H9 (cell line): ENCODE measurements at regions not wholly inside any gene's neighbourhood (a gene's known extent, or its start where the extent isn't known, plus 50 kb on each side); places are given as distances from the start of the nearest gene placed in this dataset.

Experiments
- DNase-seq: peaks from one replicate; pipeline ENCODE4 v3.0.0-alpha.2; 2017
- H2AFZ ChIP-seq: one replicate; pipeline ENCODE4 v1.6.1; 2013; ENCODE audit warnings: mild to moderate bottlenecking, low read length, control low read depth, moderate library complexity
- H2AK5ac ChIP-seq: 2 replicates; pipeline ENCODE4 v1.6.1; 2013; ENCODE audit warnings: low read length, control low read depth, mixed read lengths; ENCODE audit not compliant: insufficient read length
- H2BK120ac ChIP-seq: one replicate; pipeline ENCODE4 v1.6.1; 2013; ENCODE audit warnings: low read depth, mild to moderate bottlenecking, low read length, control low read depth, inconsistent platforms; ENCODE audit not compliant: poor library complexity, severe bottlenecking
- H2BK12ac ChIP-seq: 2 replicates; pipeline ENCODE4 v1.6.1; 2013; ENCODE audit warnings: low read length, control low read depth, mixed read lengths, low read depth; ENCODE audit not compliant: insufficient read length
- H2BK15ac ChIP-seq: 2 replicates; pipeline ENCODE4 v1.6.1; 2013; ENCODE audit warnings: low read depth, low read length, control low read depth
- H2BK20ac ChIP-seq: one replicate; pipeline ENCODE4 v1.6.1; 2013; ENCODE audit warnings: low read depth, mild to moderate bottlenecking, low read length, control low read depth, inconsistent platforms; ENCODE audit not compliant: poor library complexity, severe bottlenecking
- H2BK5ac ChIP-seq: 2 replicates; pipeline ENCODE4 v1.6.1; 2013; ENCODE audit warnings: low read length, control low read depth, mixed read lengths; ENCODE audit not compliant: insufficient read length
- H3K14ac ChIP-seq: 2 replicates; pipeline ENCODE4 v1.6.1; 2013; ENCODE audit warnings: low read length, control low read depth; ENCODE audit not compliant: insufficient read depth
- H3K18ac ChIP-seq: 2 replicates; pipeline ENCODE4 v1.6.1; 2013; ENCODE audit warnings: low read depth, mild to moderate bottlenecking, mixed read lengths, low read length, control low read depth; ENCODE audit not compliant: insufficient read length
- H3K23ac ChIP-seq: 2 replicates; pipeline ENCODE4 v1.6.1; 2013; ENCODE audit warnings: low read length, control low read depth, mixed read lengths, low read depth; ENCODE audit not compliant: insufficient read length
- H3K23me2 ChIP-seq: 2 replicates; pipeline ENCODE4 v1.6.1; 2013; ENCODE audit warnings: low read depth, mild to moderate bottlenecking, mixed read lengths, low read length, control low read depth; ENCODE audit not compliant: insufficient read length, poor library complexity, severe bottlenecking
- H3K27ac ChIP-seq: 2 replicates; pipeline ENCODE4 v1.5.1; 2013; ENCODE audit warnings: low read length, control low read depth, mixed read lengths, low read depth; ENCODE audit not compliant: insufficient read length
- H3K27me3 ChIP-seq: 2 replicates; pipeline ENCODE4 v1.6.1; 2013; ENCODE audit warnings: low read length, control low read depth, inconsistent platforms; ENCODE audit not compliant: insufficient read depth
- H3K4ac ChIP-seq: 2 replicates; pipeline ENCODE4 v1.6.1; 2013; ENCODE audit warnings: low read depth, mild to moderate bottlenecking, control low read depth, inconsistent platforms, low read length, moderate library complexity
- H3K4me1 ChIP-seq: 2 replicates; pipeline ENCODE4 v1.6.1; 2013; ENCODE audit warnings: low read length, control low read depth, inconsistent platforms; ENCODE audit not compliant: insufficient read depth
- H3K4me2 ChIP-seq: 2 replicates; pipeline ENCODE4 v1.6.1; 2013; ENCODE audit warnings: low read length, control low read depth, mixed read lengths; ENCODE audit not compliant: insufficient read length, insufficient read depth
- H3K56ac ChIP-seq: 2 replicates; pipeline ENCODE4 v1.6.1; 2013; ENCODE audit warnings: low read depth, mild to moderate bottlenecking, mixed read lengths, low read length, control low read depth; ENCODE audit not compliant: insufficient read length
- H3K79me1 ChIP-seq: 2 replicates; pipeline ENCODE4 v1.6.1; 2013; ENCODE audit warnings: low read depth, mild to moderate bottlenecking, moderate library complexity, low read length, control low read depth, inconsistent platforms; ENCODE audit not compliant: insufficient read depth, poor library complexity, severe bottlenecking
- H3K79me2 ChIP-seq: 2 replicates; pipeline ENCODE4 v1.6.1; 2013; ENCODE audit warnings: low read length, control low read depth, inconsistent platforms; ENCODE audit not compliant: insufficient read depth
- H3K9ac ChIP-seq: 2 replicates; pipeline ENCODE4 v1.6.1; 2013; ENCODE audit warnings: low read length, control low read depth, mixed read lengths; ENCODE audit not compliant: insufficient read length; ENCODE audit errors: extremely low read depth
- H3K9me3 ChIP-seq: one replicate; pipeline ENCODE4 v1.6.1; 2013; ENCODE audit warnings: low read depth, low read length, inconsistent platforms; ENCODE audit not compliant: control insufficient read depth
- H3T11ph ChIP-seq: one replicate; pipeline ENCODE4 v1.6.1; 2013; ENCODE audit warnings: mild to moderate bottlenecking, low read length, control low read depth, inconsistent platforms
- H4K20me1 ChIP-seq: one replicate; pipeline ENCODE4 v1.6.1; 2013; ENCODE audit not compliant: control insufficient read depth, insufficient read length, insufficient read depth
- H4K5ac ChIP-seq: 2 replicates; pipeline ENCODE4 v1.6.1; 2013; ENCODE audit warnings: low read depth, mild to moderate bottlenecking, mixed read lengths, low read length, control low read depth; ENCODE audit not compliant: insufficient read length
- H4K8ac ChIP-seq: replicated peaks from 2 replicates; pipeline ENCODE4 v1.6.1; 2013; ENCODE audit warnings: low read length, control low read depth, mixed read lengths, low read depth; ENCODE audit not compliant: insufficient read length
- H4K91ac ChIP-seq: 2 replicates; pipeline ENCODE4 v1.6.1; 2013; ENCODE audit warnings: low read depth, mild to moderate bottlenecking, moderate library complexity, mixed read lengths, low read length, control low read depth; ENCODE audit not compliant: insufficient read length
- H3K27ac Mint-ChIP-seq, 3 experiments: 2 replicates in 2 of 3; 3 replicates in 1 of 3; pipeline ENCODE4 v1.8.0; 2020 to 2021; ENCODE audit warnings: mixed read lengths in 3 of 3, mild to moderate bottlenecking in 1 of 3, moderate library complexity in 1 of 3
- H3K27me3 Mint-ChIP-seq: 2 replicates; pipeline ENCODE4 v1.8.0; 2021; ENCODE audit warnings: low read depth, mild to moderate bottlenecking, moderate library complexity, mixed read lengths
- H3K36me3 Mint-ChIP-seq, 3 experiments: 2 replicates in 2 of 3; 3 replicates in 1 of 3; pipeline ENCODE4 v1.8.0; 2020 to 2021; ENCODE audit warnings: low read depth in 3 of 3, mixed read lengths in 3 of 3; ENCODE audit not compliant: insufficient read depth in 1 of 3
- H3K4me1 Mint-ChIP-seq, 2 experiments: 2 replicates each; pipeline ENCODE4 v1.8.0; 2020; ENCODE audit warnings: mixed read lengths in 2 of 2
- H3K4me3 Mint-ChIP-seq, 2 experiments: 2 replicates in 1 of 2; 3 replicates in 1 of 2; pipeline ENCODE4 v1.8.0; 2020 to 2021; ENCODE audit warnings: mild to moderate bottlenecking in 2 of 2, mixed read lengths in 2 of 2, moderate library complexity in 1 of 2
- H3K9me3 Mint-ChIP-seq, 2 experiments: 2 replicates in 1 of 2; 3 replicates in 1 of 2; pipeline ENCODE4 v1.8.0; 2020; ENCODE audit warnings: mild to moderate bottlenecking in 2 of 2, mixed read lengths in 2 of 2, moderate library complexity in 1 of 2
- WGBS: extraction: QIAGEN DNeasy Blood & Tissue Kit; methylation state at CpG from one replicate; pipeline ENCODE4 v1.1.7; 2013; ENCODE audit warnings: missing lambda C conversion rate, low lambda C conversion rate, mixed read lengths; ENCODE audit not compliant: insufficient read length; ENCODE audit errors: extremely low coverage; 5-methylcytosine and 5-hydroxymethylcytosine counted together
- TF ChIP-seq, protein P1 (sequence below): fragments of 200-600 bp; sonication (generic); conservative IDR thresholded peaks from 3 replicates; pipeline ENCODE4 v1.8.0; 2021; ENCODE audit warnings: antibody characterized with exemption, mild to moderate bottlenecking

DNA sequence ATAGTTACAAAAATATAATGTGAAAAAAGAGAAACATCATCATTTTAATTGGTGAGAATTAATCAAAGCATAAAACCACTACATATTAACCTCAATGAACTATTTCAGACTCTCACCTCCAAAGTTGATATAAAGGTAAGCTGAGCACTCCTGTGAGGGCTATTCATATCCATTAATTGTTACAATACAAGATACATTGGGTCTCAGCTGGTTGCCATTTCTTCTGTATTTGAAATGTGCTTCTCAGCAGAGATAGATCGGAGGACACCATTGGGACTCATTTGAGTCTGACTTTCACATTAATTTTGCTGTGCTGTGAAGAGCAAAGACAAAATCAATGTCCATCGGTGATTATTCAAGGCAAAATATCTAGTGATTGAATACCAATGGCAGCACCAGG lies 459.5 kb upstream of the GOT2 start:
- no peak overlapping the region for H3K27ac ChIP-seq
- H4K8ac ChIP-seq = no peak overlapping the region
- H3K56ac ChIP-seq = no peak overlapping the region
- no peak overlapping the region for H2BK120ac ChIP-seq
- H3K4me2 ChIP-seq = no peak overlapping the region
- H2AFZ ChIP-seq = no peak overlapping the region
- H4K20me1 ChIP-seq = no peaks in the 10 kb centered on the region
- TF ChIP-seq, protein P1, sequence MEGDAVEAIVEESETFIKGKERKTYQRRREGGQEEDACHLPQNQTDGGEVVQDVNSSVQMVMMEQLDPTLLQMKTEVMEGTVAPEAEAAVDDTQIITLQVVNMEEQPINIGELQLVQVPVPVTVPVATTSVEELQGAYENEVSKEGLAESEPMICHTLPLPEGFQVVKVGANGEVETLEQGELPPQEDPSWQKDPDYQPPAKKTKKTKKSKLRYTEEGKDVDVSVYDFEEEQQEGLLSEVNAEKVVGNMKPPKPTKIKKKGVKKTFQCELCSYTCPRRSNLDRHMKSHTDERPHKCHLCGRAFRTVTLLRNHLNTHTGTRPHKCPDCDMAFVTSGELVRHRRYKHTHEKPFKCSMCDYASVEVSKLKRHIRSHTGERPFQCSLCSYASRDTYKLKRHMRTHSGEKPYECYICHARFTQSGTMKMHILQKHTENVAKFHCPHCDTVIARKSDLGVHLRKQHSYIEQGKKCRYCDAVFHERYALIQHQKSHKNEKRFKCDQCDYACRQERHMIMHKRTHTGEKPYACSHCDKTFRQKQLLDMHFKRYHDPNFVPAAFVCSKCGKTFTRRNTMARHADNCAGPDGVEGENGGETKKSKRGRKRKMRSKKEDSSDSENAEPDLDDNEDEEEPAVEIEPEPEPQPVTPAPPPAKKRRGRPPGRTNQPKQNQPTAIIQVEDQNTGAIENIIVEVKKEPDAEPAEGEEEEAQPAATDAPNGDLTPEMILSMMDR = no peak
- H3K27me3 Mint-ChIP-seq = no peaks in the 10 kb centered on the region
- H2BK20ac ChIP-seq = no peak overlapping the region
- no peak overlapping the region for H2BK5ac ChIP-seq
- peaks cover 5 to 6% of the 10 kb centered on the region in 2 experiments; a peak in 3 of 4 replicates for H3K4me1 Mint-ChIP-seq
- H4K5ac ChIP-seq = no peak overlapping the region
- H3K23ac ChIP-seq = no peak overlapping the region
- no peak overlapping the region for H2AK5ac ChIP-seq
- no peaks in the 10 kb centered on the region for H3K23me2 ChIP-seq
- no CpG with 5 or more reads among the region's 2 CpGs for WGBS
- H4K91ac ChIP-seq = no peak overlapping the region
- no peaks in the 10 kb centered on the region for H3K27me3 ChIP-seq
- H3K4me1 ChIP-seq = no peaks in the 10 kb centered on the region
- H3K36me3 Mint-ChIP-seq = no peaks in the 10 kb centered on the region
- H3K4me3 Mint-ChIP-seq = no peak overlapping the region
- no peaks in the 10 kb centered on the region for H3K79me2 ChIP-seq
- no peak overlapping the region for H2BK12ac ChIP-seq
- no peak overlapping the region for H3K27ac Mint-ChIP-seq
- H3K9me3 Mint-ChIP-seq = no peaks in the 10 kb centered on the region
- H3K9me3 ChIP-seq = no peaks in the 10 kb centered on the region
- H3K14ac ChIP-seq = no peak overlapping the region
- no peak overlapping the region for H3K4ac ChIP-seq
- H2BK15ac ChIP-seq = no peak overlapping the region
- no peak for DNase-seq
- H3K9ac ChIP-seq = no peak overlapping the region
- H3K79me1 ChIP-seq = no peaks in the 10 kb centered on the region
- H3T11ph ChIP-seq = no peak overlapping the region
- no peak overlapping the region for H3K18ac ChIP-seq
